Activated CD4-positive, alpha-beta memory T cell treated with anti-CD3 and anti-CD28 coated beads, Interleukin-2, amount 10 ng/mL, durations not matched to agents 7 days and 5 days (primary cell): ENCODE measurements at regions not wholly inside any gene's neighbourhood (a gene's known extent, or its start where the extent isn't known, plus 50 kb on each side); places are given as distances from the start of the nearest gene placed in this dataset.

Experiments used
- CTCF ChIA-PET: fragments of 350-600 bp; sonication (Branson Sonifier 250); formaldehyde crosslinking; loops from one replicate; lab custom pipeline; 2021; ENCODE audit warnings: antibody characterized with exemption, inconsistent platforms; lab: Charles Lee
- POLR2A ChIA-PET: fragments of 350-600 bp; sonication (Branson Sonifier 250); formaldehyde crosslinking; loops from one replicate; lab custom pipeline; 2021; ENCODE audit warnings: antibody characterized with exemption; lab: Charles Lee
- DNase-seq: peaks from one replicate; pipeline ENCODE4 v3.0.0-alpha.2; 2020
- H3K27ac Mint-ChIP-seq: one replicate; pipeline ENCODE4 v1.8.0; 2021; ENCODE audit warnings: mild to moderate bottlenecking, mixed read lengths
- H3K27me3 Mint-ChIP-seq: one replicate; pipeline ENCODE4 v1.8.0; 2021; ENCODE audit warnings: mixed read lengths
- H3K36me3 Mint-ChIP-seq: one replicate; pipeline ENCODE4 v1.8.0; 2021; ENCODE audit warnings: low read depth, mixed read lengths
- H3K4me1 Mint-ChIP-seq: one replicate; pipeline ENCODE4 v1.8.0; 2021; ENCODE audit warnings: mixed read lengths
- H3K4me3 Mint-ChIP-seq: one replicate; pipeline ENCODE4 v1.8.0; 2021; ENCODE audit warnings: mild to moderate bottlenecking, mixed read lengths
- H3K9me3 Mint-ChIP-seq: one replicate; pipeline ENCODE4 v1.8.0; 2021; ENCODE audit warnings: mixed read lengths

DNA sequence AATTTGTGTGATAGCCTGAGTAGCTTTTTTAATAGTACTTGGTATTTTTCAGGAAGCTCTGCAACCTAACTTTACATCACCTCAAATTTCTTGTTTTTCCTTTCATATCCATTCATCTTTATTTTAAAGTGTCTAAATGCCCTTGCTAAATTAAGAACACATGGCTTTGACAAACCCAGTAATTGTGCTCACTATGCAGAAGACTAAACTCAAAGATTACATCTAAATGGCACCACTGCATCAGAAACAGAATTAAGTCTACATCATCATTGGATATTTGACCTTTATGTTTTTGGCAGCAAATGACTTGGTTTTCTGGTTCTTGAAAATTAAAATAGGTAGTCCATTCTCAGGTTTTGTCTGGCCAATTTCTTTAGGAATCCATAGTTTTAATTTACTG is 69.6 kb upstream of the HDGFL1 start:
- Mint-ChIP-seq H3K36me3 (no peaks in the 10 kb centered on the region), H3K9me3 (peaks cover 4% of the 10 kb centered on the region), H3K27ac (no peak overlapping the region), H3K4me3 (no peak overlapping the region), H3K4me1 (no peaks in the 10 kb centered on the region), H3K27me3 (no peaks in the 10 kb centered on the region)
- POLR2A ChIA-PET: no interaction called here
- no peak for DNase-seq
- CTCF ChIA-PET: no interaction called here

DNA sequence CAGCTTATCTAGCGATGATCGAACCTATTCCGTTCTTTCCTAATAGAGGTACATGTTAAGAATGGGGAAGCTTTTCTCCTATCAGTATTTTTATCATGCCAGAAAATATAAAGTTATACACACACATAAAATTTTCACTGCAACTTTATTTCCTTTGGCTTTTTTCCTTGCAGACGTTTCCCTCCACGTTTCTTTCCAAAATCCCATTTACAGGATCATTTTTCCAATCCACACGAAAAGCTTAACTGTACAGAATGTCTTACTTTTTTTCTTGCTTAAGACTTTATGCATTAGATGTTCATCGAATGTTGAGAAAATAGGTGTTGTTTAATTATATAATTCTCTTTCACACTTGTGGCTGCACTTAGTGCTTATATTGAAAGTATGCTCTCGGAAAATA is 62.9 kb upstream of the HDGFL1 start:
- CTCF ChIA-PET: no interaction called here
- Mint-ChIP-seq H3K4me3 (no peak overlapping the region), H3K4me1 (no peaks in the 10 kb centered on the region), H3K9me3 (peaks cover 11% of the 10 kb centered on the region), H3K36me3 (no peaks in the 10 kb centered on the region), H3K27me3 (no peaks in the 10 kb centered on the region), H3K27ac (no peak overlapping the region)
- POLR2A ChIA-PET: no interaction called here
- DNase-seq: no peak

DNA sequence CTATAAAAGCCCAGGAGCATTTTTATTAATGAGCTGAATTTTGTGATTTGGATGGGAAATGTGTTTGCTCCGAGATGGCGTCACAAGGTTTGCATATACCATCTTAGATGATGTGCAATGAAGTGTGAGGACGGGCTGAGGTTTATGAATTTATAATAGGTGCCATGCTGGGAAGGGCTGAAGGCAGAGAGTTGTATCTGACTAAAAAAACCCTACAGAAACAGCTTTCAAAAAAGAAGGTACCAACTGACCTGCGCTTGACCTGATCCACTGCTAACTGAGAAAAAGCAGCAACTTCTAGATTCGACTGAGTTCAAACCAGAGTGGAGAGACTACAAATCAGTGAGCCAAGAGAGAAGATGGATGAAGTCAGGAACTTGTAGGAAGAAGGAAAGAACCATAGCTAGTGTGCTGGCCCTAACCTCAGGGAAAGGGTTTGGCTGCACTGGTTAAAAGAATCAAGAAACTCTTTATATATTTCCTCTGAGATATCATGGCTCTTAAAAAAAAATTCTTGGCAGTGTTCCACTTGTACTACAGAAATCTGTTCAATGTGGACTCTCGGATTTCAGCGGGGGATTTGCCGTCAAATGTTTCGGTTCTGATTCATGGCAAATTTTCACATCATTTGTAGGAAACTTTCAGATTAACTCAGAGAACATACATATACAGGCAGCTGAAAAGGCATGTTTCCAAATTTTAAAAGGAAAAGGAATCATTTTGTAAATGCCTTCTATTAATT is 56.5 kb upstream of the HDGFL1 start:
- Mint-ChIP-seq H3K36me3 (no peaks in the 10 kb centered on the region), H3K4me1 (no peaks in the 10 kb centered on the region), H3K4me3 (no peak overlapping the region), H3K27me3 (no peaks in the 10 kb centered on the region), H3K9me3 (peaks cover 8% of the 10 kb centered on the region), H3K27ac (no peak overlapping the region)
- POLR2A ChIA-PET: no interaction called here
- no peak for DNase-seq
- CTCF ChIA-PET: no interaction called here

DNA sequence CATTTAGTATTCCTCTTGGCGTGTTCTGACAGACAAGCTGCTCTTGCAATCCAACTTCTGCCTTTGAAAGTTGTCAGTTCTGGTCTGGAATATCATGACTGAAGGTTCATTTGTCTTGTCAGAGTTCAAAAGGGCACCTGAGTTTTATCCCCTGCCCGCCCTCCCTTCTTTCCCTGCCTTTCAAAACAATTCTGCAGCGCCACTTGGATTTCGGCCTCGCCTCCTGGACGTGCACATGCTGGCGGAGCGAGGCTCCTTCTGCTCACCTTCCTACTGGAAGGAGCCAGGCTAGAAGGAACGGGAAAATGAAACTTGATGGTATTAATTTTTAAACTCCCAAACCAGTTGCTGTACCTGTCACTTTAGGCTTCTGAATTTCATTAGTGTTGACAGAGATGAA is 55.7 kb upstream of the HDGFL1 start:
- CTCF ChIA-PET: no interaction called here

DNA sequence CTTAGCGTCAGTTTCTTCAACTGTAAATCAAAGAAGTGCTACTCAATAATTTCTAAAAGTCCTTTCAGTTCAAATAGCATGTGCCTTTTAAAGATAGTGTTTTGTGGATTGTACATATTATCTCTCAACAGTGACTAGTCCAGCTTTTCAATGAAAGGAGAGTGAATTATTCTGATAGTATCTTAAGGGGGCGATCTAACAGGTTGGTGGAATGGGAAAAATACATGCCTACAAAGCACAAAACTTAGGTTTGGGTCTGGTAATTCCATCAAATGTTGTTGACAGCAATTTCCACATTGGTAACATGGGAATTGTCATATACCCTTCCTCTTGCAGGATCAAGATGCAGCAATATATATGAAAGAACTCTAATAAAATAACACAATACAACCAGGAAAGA is 50.1 kb upstream of the HDGFL1 start:
- CTCF ChIA-PET: no interaction called here
- DNase-seq: no peak
- no peak overlapping the region for H3K27ac Mint-ChIP-seq
- H3K27me3 Mint-ChIP-seq: no peaks in the 10 kb centered on the region
- peaks cover 3% of the 10 kb centered on the region for H3K9me3 Mint-ChIP-seq
- no peak overlapping the region for H3K4me3 Mint-ChIP-seq
- H3K4me1 Mint-ChIP-seq: no peaks in the 10 kb centered on the region
- no peaks in the 10 kb centered on the region for H3K36me3 Mint-ChIP-seq
- POLR2A ChIA-PET: no interaction called here

More for the DNA sequence above, 55.7 kb upstream of the HDGFL1 start:
- Mint-ChIP-seq H3K36me3 (no peaks in the 10 kb centered on the region), H3K27me3 (no peaks in the 10 kb centered on the region), H3K27ac (no peak overlapping the region), H3K9me3 (peaks cover 8% of the 10 kb centered on the region), H3K4me1 (no peaks in the 10 kb centered on the region), H3K4me3 (no peak overlapping the region)
- no peak for DNase-seq
- POLR2A ChIA-PET: no interaction called here
